ENCODE measurements at regions not wholly inside any gene's neighbourhood (a gene's known extent, or its start where the extent isn't known, plus 50 kb on each side); places are given as distances from the start of the nearest gene placed in this dataset.

DNA sequence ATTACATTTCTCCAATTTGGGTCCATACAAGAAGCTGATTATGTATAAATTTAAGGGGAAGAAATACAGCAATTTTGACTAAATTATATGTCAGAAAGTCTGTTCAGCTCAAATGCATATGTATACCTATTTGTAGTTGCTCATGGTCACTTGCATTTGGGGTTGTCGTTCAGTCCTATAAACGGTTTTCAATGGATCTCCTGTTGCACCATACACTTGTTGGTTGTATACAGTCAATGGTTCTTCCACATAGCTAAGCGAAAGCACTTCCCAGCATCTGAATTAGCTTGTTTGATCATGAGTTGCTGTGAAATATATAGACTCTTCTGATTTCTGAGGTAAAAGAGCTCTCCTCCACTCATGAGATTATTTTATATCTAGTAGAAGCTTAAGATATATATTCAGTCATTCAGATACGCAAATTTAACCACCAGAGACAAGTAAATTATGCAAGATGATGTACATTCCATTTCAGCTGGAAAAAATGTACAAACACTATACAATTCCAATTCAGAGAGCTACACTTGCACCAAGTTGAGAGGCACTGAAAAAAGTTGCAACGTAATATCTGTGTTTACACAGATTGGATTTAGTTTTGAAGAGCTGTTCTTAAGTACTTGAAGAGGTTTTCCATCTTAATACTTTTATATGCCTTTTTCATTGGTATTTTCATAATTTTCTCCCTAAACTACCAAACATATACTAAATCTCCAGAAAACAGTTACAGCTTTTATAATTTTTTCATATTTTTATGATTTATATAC, 64.4 kb upstream of the POU5F2 start:
- DNase-seq (ENCODE audit: low spot score): no peak
- H3K18ac ChIP-seq (ENCODE audit: low read length): no peak overlapping the region
- WGBS, 2 donors (ENCODE audit: extremely low coverage in 2 of 2, insufficient read length in 2 of 2, insufficient replicate concordance in 1 of 2): no CpG with 5 or more reads among the region's 5 CpGs
- no peak overlapping the region for H3K9ac ChIP-seq (ENCODE audit: low read depth, low read length, poor library complexity)
- no peak overlapping the region for H4K8ac ChIP-seq (ENCODE audit: low read depth, low read length)
- H2BK5ac ChIP-seq (ENCODE audit: low read length): no peak overlapping the region
- no peaks in the 10 kb centered on the region for H3K79me1 ChIP-seq (ENCODE audit: low read depth, low read length)
- H3K4me1 ChIP-seq (ENCODE audit: control insufficient read depth in 2 of 2, insufficient read depth in 1 of 2, low read depth in 1 of 2, low read length in 2 of 2): peaks cover 3 to 47% of the 10 kb centered on the region in 2 donors
- H2BK120ac ChIP-seq (ENCODE audit: low read depth, low read length): no peak overlapping the region
- no peaks in the 10 kb centered on the region for H3K9me3 ChIP-seq (replicated peaks in 1 of 2; ENCODE audit: control insufficient read depth in 2 of 2, insufficient read depth in 1 of 2, low read depth in 1 of 2, low read length in 2 of 2)
- no peak overlapping the region for H3K23ac ChIP-seq (ENCODE audit: low read depth, low read length, poor library complexity)
- no peak overlapping the region for H3K4me2 ChIP-seq (ENCODE audit: insufficient read depth, low read length, poor library complexity, severe bottlenecking)
- H3K4ac ChIP-seq (ENCODE audit: low read length): no peak overlapping the region
- no peak overlapping the region for H3K14ac ChIP-seq (ENCODE audit: low read length)
- no peak overlapping the region for H3K27ac ChIP-seq (replicated peaks; ENCODE audit: low read length)
- H2AK5ac ChIP-seq (ENCODE audit: low read depth, low read length): no peak overlapping the region
- no peaks in the 10 kb centered on the region for H3K36me3 ChIP-seq (replicated peaks in 1 of 2; ENCODE audit: control insufficient read depth in 2 of 2, insufficient read depth in 2 of 2, low read length in 2 of 2)
- H4K91ac ChIP-seq (ENCODE audit: low read depth, low read length, poor library complexity): no peak overlapping the region
- H2AFZ ChIP-seq (ENCODE audit: low read length): no peak overlapping the region
- no peak overlapping the region for H2BK12ac ChIP-seq (ENCODE audit: low read length)
- no peak overlapping the region for H3K4me3 ChIP-seq (ENCODE audit: low read length in 2 of 2)
- no peaks in the 10 kb centered on the region for H3K27me3 ChIP-seq (ENCODE audit: control insufficient read depth in 3 of 3, insufficient read depth in 3 of 3, low read depth in 1 of 3, low read length in 3 of 3)
- no peak overlapping the region for H2BK15ac ChIP-seq (ENCODE audit: low read length)

DNA sequence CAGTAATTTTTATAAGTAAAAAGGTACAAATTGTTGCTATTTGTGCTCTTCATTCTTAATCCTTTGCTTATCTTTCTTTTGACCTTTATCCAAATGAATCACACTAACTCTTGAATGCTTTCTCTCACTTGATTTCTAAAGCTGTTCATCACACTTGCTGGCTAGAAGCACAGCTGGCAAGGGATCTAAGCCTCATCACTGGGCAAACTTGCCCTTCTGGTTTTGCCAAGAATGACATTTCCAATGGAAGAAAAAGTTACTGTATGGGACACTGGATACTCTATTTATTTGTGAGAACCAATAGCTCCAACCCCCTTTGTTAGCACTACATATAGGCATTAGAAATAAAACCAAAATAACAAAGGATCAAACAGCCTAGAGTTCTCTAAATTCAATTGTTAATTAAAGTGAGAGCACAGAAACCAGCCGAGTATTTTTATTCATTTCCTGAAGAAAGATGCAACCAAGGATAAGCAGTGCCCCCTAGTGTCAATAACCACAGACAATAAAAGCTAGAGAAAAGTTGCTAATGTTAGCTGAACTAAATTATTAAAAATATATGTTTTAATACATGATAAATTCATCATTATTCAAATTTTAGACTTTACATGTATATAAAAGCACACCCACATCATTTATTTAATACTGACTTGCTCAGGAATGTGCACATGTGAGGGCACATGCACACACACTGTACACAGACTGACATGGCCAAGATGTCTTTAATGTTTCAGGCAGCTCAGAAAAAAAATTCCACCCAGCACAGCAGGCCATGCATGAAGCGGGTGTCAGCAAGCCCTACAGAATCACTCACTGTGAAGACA, 59.8 kb upstream of the POU5F2 start:
- Histone ChIP-seq H3K14ac (ENCODE audit: low read length) (no peak overlapping the region), H2BK15ac (ENCODE audit: low read length) (no peak overlapping the region), H3K36me3 (replicated peaks in 1 of 2; ENCODE audit: control insufficient read depth in 2 of 2, insufficient read depth in 2 of 2, low read length in 2 of 2) (no peaks in the 10 kb centered on the region), H4K8ac (ENCODE audit: low read depth, low read length) (no peak overlapping the region), H3K9me3 (replicated peaks in 1 of 2; ENCODE audit: control insufficient read depth in 2 of 2, insufficient read depth in 1 of 2, low read depth in 1 of 2, low read length in 2 of 2) (no peaks in the 10 kb centered on the region), H3K23ac (ENCODE audit: low read depth, low read length, poor library complexity) (no peak overlapping the region), H2AK5ac (ENCODE audit: low read depth, low read length) (no peak overlapping the region), H3K4me3 (ENCODE audit: low read length in 2 of 2) (no peak overlapping the region), H4K91ac (ENCODE audit: low read depth, low read length, poor library complexity) (no peak overlapping the region), H3K4me2 (ENCODE audit: insufficient read depth, low read length, poor library complexity, severe bottlenecking) (no peak overlapping the region), H2AFZ (ENCODE audit: low read length) (no peak overlapping the region), H3K27me3 (ENCODE audit: control insufficient read depth in 3 of 3, insufficient read depth in 3 of 3, low read depth in 1 of 3, low read length in 3 of 3) (no peaks in the 10 kb centered on the region), H2BK5ac (ENCODE audit: low read length) (no peak overlapping the region), H3K4me1 (ENCODE audit: control insufficient read depth in 2 of 2, insufficient read depth in 1 of 2, low read depth in 1 of 2, low read length in 2 of 2) (peaks cover 3 to 51% of the 10 kb centered on the region in 2 donors), H3K9ac (ENCODE audit: low read depth, low read length, poor library complexity) (no peak overlapping the region), H3K4ac (ENCODE audit: low read length) (no peak overlapping the region), H3K18ac (ENCODE audit: low read length) (no peak overlapping the region), H3K27ac (replicated peaks; ENCODE audit: low read length) (peak overlapping the region; percentile 5), H2BK120ac (ENCODE audit: low read depth, low read length) (no peak overlapping the region), H2BK12ac (ENCODE audit: low read length) (no peak overlapping the region), H3K79me1 (ENCODE audit: low read depth, low read length) (no peaks in the 10 kb centered on the region)
- WGBS, 2 donors (ENCODE audit: extremely low coverage in 2 of 2, insufficient read length in 2 of 2, insufficient replicate concordance in 1 of 2): no CpG with 5 or more reads among the region's 2 CpGs
- peak; percentile 36 for DNase-seq (ENCODE audit: low spot score)

- Histone ChIP-seq H2BK15ac (ENCODE audit: low read length) (peak overlapping the region; percentile 67), H4K91ac (ENCODE audit: low read depth, low read length, poor library complexity) (no peak overlapping the region), H3K9ac (ENCODE audit: low read depth, low read length, poor library complexity) (no peak overlapping the region), H3K27ac (replicated peaks; ENCODE audit: low read length) (no peak overlapping the region), H3K4ac (ENCODE audit: low read length) (no peak overlapping the region), H3K36me3 (replicated peaks in 1 of 2; ENCODE audit: control insufficient read depth in 2 of 2, insufficient read depth in 2 of 2, low read length in 2 of 2) (no peaks in the 10 kb centered on the region), H2BK12ac (ENCODE audit: low read length) (no peak overlapping the region), H3K4me3 (ENCODE audit: low read length in 2 of 2) (no peak overlapping the region), H3K14ac (ENCODE audit: low read length) (peak overlapping the region; percentile 71), H2AFZ (ENCODE audit: low read length) (no peak overlapping the region), H4K8ac (ENCODE audit: low read depth, low read length) (no peak overlapping the region), H2BK5ac (ENCODE audit: low read length) (no peak overlapping the region), H3K4me1 (ENCODE audit: control insufficient read depth in 2 of 2, insufficient read depth in 1 of 2, low read depth in 1 of 2, low read length in 2 of 2) (peaks cover 0 to 18% of the 10 kb centered on the region in 2 donors), H3K27me3 (ENCODE audit: control insufficient read depth in 3 of 3, insufficient read depth in 3 of 3, low read depth in 1 of 3, low read length in 3 of 3) (no peaks in the 10 kb centered on the region), H3K79me1 (ENCODE audit: low read depth, low read length) (no peaks in the 10 kb centered on the region), H3K9me3 (replicated peaks in 1 of 2; ENCODE audit: control insufficient read depth in 2 of 2, insufficient read depth in 1 of 2, low read depth in 1 of 2, low read length in 2 of 2) (peaks cover 0 to 5% of the 10 kb centered on the region in 2 donors), H2AK5ac (ENCODE audit: low read depth, low read length) (no peak overlapping the region), H3K18ac (ENCODE audit: low read length) (peak overlapping the region; percentile 52), H3K23ac (ENCODE audit: low read depth, low read length, poor library complexity) (no peak overlapping the region), H3K4me2 (ENCODE audit: insufficient read depth, low read length, poor library complexity, severe bottlenecking) (no peak overlapping the region), H2BK120ac (ENCODE audit: low read depth, low read length) (no peak overlapping the region)
- WGBS, 2 donors (ENCODE audit: extremely low coverage in 2 of 2, insufficient read length in 2 of 2, insufficient replicate concordance in 1 of 2): no CpG with 5 or more reads among the region's 5 CpGs
- no peak for DNase-seq (ENCODE audit: low spot score)
Measured at GRCh38 chr5:93794954-93795353, 53.6 kb upstream of the POU5F2 start.

- H2BK15ac ChIP-seq (ENCODE audit: low read length): no peak overlapping the region
- no CpG with 5 or more reads among the region's 5 CpGs for WGBS, 2 donors (ENCODE audit: extremely low coverage in 2 of 2, insufficient read length in 2 of 2, insufficient replicate concordance in 1 of 2)
- no peaks in the 10 kb centered on the region for H3K79me1 ChIP-seq (ENCODE audit: low read depth, low read length)
- H3K27ac ChIP-seq (replicated peaks; ENCODE audit: low read length): no peak overlapping the region
- H2BK5ac ChIP-seq (ENCODE audit: low read length): no peak overlapping the region
- H4K91ac ChIP-seq (ENCODE audit: low read depth, low read length, poor library complexity): no peak overlapping the region
- no peak overlapping the region for H4K8ac ChIP-seq (ENCODE audit: low read depth, low read length)
- no peaks in the 10 kb centered on the region for H3K27me3 ChIP-seq (ENCODE audit: control insufficient read depth in 3 of 3, insufficient read depth in 3 of 3, low read depth in 1 of 3, low read length in 3 of 3)
- H2AK5ac ChIP-seq (ENCODE audit: low read depth, low read length): no peak overlapping the region
- no peak overlapping the region for H3K4me3 ChIP-seq (ENCODE audit: low read length in 2 of 2)
- no peak for DNase-seq (ENCODE audit: low spot score)
- no peak overlapping the region for H2AFZ ChIP-seq (ENCODE audit: low read length)
- no peak overlapping the region for H3K14ac ChIP-seq (ENCODE audit: low read length)
- H3K4ac ChIP-seq (ENCODE audit: low read length): no peak overlapping the region
- no peak overlapping the region for H2BK12ac ChIP-seq (ENCODE audit: low read length)
- no peak overlapping the region for H3K23ac ChIP-seq (ENCODE audit: low read depth, low read length, poor library complexity)
- H3K18ac ChIP-seq (ENCODE audit: low read length): no peak overlapping the region
- peaks cover 0 to 5% of the 10 kb centered on the region in 2 donors for H3K9me3 ChIP-seq (replicated peaks in 1 of 2; ENCODE audit: control insufficient read depth in 2 of 2, insufficient read depth in 1 of 2, low read depth in 1 of 2, low read length in 2 of 2)
- no peak overlapping the region for H3K4me2 ChIP-seq (ENCODE audit: insufficient read depth, low read length, poor library complexity, severe bottlenecking)
- peaks cover 0 to 15% of the 10 kb centered on the region in 2 donors for H3K4me1 ChIP-seq (ENCODE audit: control insufficient read depth in 2 of 2, insufficient read depth in 1 of 2, low read depth in 1 of 2, low read length in 2 of 2)
- H3K9ac ChIP-seq (ENCODE audit: low read depth, low read length, poor library complexity): no peak overlapping the region
- no peak overlapping the region for H2BK120ac ChIP-seq (ENCODE audit: low read depth, low read length)
- no peaks in the 10 kb centered on the region for H3K36me3 ChIP-seq (replicated peaks in 1 of 2; ENCODE audit: control insufficient read depth in 2 of 2, insufficient read depth in 2 of 2, low read length in 2 of 2)
Measured at GRCh38 chr5:93793159-93793781, 51.9 kb upstream of the POU5F2 start.

Data from neuronal stem cell (in vitro differentiated cells).